UCSD-AML1 (cell line): ENCODE measurements at regions not wholly inside any gene's neighbourhood (a gene's known extent, or its start where the extent isn't known, plus 50 kb on each side); places are given as distances from the start of the nearest gene placed in this dataset.

Experiments used
- DNase-seq: peaks from one replicate; lab custom pipeline; 2025; ENCODE audit not compliant: unreplicated experiment; lab: John Stamatoyannopoulos, UW

DNA sequence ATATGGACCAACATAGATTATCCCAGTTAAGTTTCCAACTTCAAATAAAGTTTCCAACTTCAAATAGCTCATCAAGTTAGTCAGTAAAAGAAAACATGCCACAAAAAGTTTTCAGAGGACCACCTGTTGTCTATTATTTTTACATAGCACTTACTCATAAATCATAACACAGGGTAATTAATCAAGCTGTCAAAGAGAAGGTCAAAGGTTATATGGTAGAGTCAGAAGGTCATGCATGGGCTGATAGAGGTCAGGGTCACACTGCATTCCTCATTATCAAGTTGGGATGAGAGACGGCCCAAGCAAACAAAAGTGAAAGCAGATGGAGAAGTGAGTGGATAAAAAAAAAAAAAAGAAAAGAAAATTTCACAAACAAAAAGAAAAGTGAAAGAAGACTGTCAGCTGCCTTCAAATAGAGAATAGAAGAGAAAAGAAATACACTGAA, 145.5 kb upstream of the POU5F2 start:
- no peak for DNase-seq

DNA sequence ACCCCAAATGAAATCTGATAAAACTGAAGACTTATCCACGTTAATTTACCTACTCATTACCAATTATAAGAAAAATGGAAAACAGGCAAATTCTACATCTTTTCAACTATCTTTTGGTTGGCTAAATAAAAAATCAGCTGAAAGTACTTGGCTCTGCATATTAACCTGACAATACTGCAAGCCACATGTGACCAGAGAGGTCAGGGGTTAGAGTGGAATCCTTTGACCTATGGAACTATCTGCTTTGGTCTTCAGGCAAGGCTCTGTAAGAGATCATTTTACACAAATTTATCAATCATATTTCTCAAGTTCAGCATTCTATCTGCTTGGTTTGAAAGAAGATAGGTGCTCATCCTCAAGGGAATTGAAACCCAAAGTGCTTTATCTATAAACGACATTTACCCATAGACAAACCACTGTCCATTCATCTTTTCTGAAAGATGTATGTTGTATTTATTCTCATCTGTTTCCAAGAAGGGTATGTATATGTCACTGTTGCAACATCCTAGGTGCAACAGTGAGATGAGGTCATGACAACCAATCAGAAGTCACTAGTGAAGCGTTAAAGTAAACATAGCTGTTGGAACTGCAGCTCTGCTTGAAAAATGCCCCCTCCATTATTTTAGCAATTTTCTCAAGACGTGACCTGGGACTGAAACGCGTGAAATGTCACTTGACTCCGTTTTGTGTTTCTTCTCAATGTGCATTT, 144.9 kb upstream of the POU5F2 start:
- DNase-seq, result no peak

DNA sequence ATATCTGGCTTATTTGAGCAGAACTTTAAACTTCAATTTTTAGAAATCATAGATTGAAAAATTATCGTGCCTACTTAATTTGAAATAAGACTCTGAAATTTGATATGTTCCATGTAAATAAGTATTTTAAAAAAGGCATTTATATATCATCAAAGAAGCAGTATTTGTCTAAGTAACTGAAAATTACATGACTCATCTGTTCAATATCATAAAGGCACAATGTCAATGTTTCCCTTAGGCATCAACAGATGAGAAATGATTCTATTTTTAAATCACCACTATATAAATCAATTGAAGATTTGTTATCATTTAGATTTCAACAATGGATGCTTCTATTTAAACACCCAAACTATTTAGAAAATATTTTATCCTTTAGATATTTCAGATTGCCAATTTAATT, 142.9 kb upstream of the POU5F2 start:
- DNase-seq, result no peak

DNA sequence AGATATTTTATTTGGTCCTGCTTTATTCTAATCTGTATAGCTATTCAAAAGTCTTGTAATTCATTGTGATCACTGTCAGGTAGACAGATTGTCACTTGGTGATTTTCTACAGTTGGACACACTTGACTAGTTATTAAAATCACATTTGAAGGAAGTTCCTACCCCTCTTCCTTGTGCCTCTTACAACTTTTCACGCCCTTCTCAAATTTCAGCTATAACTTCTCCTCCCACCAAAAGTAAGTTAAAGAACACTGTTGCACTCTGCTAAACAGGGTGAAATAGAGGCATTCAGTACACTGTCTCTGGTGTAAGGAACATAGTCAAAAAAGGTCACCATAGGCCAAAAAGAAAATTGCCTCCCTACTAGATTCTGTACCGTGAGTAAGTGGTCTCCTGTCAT, 142.1 kb upstream of the POU5F2 start:
- DNase-seq, result no peak

DNA sequence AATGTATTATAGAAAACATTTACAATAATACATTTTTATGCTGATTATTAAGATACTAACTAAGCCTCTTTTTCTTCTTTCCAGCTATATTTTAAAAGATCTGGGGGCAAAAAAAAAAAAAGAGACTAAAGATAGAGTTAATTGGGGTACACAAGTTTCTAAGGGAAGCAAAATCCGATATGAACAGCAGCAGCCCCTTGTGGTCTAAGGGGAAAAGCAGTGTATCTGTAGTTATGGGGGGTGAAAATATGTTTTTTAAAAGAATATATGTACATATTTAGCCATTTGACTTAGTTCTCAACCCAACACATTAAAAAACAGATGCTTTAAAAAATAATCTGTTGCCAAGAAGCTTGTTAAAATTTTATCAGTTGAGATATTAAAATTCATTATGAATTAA, 134.3 kb upstream of the POU5F2 start:
- no peak for DNase-seq

DNA sequence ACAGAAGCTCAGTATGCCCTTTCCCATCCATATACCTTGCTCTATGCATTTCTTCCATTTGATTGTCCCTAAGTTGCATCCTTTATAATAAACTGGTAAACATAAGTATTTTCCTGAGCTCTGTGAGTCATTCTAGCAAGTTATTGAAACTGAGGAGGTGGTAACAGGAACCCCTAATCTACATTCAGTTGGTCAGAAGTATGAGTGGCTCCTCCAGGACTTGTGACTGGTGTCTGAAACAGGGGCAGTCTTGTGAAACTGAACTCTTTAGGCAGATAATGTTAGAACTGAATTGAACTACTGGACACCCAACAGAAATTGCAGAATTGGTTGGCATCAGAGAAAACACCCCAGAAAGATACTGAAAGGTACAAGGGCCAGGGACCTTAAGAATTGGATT, 133.1 kb upstream of the POU5F2 start:
- no peak for DNase-seq

DNA sequence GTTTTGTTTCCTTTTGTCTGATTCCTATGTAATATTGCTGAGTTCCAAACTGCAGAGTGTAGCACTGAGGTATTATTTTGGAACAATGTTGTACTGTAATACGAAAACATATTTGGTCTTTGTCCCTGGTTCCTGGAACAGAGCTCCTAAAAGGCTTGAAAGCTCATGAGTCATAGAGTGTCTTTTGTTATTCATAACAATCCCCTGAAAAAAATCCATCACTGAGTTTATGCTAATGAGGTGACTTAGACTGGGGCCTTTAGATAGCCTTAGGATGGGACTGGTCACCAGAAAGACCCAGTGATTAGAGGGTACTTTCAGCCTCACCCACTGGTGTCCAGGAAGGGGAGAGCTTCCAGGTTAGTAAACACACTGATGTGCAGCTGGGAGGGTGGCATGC, 132.7 kb upstream of the POU5F2 start:
- DNase-seq, result no peak

DNA sequence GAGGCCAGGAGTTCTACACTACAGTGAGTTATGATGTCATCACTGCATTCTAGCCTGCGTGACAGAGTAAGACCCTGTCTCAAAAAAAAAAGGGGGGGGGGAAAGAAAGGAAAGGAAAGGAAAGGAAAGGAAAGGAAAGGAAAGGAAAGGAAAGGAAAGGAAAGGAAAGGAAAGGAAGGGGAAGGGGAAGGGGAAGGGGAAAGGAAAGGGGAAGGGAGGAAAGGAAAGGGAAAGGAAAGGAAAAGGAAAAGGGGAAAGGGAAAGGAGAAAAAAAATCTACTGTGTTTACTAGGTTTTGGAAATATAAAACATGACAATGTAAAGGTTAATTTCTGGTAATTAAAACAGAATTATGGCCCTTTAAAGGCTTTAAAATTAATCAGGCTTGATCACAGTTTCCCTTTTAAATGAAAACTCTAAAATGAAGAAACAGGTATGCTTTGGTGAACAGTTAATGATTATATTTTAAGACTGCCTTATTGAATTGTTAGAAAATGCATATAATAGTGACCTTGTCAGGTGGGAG, 131.9 kb upstream of the POU5F2 start:
- no peak for DNase-seq

DNA sequence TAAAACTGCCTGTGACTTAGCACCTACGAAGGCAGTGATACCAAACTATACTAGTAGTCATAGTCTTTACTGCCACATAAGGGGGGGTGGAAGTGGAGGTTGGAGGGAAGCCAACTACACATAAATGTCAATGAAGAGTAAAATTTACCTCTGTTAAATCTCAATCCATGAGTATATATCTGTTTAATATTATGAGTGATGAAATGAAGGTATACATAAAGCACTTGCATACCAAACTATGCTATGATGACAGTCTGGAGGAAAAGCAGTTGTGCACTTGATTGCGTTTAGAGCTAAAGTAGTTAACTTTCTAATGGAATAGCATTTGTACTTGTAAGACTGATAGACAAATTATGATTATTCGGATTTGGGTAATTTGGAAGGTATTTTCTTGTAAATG, 129.2 kb upstream of the POU5F2 start:
- DNase-seq, result no peak

DNA sequence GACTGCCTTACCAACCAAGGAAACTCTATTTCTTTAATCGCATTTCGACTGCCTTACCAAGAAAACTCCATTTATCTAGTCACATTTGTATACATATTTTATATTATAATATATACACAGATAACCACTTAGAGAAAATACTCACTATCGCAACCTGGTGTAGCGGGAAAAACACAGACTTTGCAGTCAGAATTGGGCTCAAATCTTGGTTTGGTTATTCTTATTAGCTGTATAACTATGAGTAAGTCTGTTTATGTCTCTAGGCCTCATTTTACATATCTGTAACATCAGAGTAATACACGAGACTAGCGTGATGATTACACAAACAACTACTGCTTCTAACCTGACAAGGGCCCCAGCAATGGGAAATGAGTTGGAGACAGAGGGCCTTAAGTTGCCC, 127.5 kb upstream of the POU5F2 start:
- no peak for DNase-seq

DNA sequence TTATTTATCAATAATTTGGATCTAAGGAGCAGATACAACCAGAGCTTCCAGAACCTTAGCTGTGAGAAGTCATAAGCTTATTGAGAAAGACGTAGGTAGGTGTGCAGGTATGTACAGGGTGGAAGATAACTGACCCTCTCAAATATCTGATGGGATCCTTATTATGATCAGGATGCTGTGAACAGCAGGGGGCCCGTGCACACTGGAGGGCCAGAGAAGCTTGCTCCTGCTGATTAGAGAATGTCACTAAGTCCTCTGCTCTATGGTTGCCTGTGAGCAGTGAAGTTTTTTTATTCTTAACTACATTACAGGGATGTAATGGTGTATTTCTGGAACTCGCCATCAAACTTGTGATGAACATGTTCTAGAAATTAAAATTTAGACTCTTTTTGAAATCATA, 108.9 kb upstream of the POU5F2 start:
- no peak for DNase-seq

DNA sequence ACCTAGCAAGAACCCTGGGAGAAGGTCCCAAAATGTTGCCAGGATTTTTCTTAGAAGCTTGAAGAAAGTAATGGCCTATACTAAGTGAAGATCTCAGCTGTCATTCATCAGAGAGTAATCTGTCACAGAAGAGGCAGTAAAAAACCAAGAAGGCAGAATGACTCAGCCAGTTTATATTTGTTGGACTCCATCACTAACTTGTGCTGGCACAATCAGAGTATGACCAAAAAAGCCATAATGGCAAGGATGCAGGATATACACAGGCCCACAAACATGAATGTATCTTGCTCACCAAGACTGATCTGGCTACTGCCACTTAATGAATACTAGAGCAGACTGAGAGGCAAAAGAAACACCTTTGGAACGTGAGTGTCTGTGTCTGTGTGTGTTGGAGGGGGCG, 104.0 kb upstream of the POU5F2 start:
- no peak for DNase-seq

DNA sequence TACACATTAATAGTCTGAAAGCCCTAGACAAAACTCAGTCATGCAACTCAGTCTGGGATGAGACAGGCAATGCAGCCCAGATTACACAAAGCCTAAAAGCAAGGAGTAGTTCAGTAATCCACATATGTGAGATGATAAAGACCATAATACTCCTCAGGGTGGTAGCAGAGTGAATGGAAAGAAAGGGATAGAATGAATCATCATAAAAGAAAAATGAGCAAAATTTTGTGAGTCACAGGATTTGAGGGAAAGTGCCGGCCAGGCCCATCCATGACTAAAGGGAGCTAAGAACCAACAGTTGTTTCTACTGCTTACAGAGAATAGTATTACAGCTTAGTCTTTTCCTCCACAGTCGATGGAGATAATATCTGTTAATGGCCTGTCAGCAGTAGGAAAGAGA, 90.0 kb upstream of the POU5F2 start:
- DNase-seq, result no peak

DNA sequence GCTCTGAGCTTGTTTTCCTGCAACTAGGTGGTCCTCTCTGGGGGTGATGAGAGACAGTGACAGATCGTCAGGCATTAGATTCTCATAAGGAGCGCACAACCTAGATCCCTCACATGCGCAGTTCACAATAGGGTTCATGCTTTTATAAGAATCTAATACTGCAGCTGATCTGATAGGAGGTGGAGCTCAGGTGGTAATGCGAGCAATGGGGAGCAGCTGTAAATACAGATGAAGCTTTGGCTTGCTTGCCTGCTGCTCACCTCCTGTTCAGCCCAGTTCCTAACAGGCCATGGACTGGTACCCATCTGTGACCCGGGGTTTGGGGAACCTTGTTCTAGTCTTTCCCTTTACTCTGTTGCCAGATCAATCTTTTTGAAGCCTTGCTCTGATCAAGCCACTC, 89.5 kb upstream of the POU5F2 start:
- DNase-seq, result no peak

DNA sequence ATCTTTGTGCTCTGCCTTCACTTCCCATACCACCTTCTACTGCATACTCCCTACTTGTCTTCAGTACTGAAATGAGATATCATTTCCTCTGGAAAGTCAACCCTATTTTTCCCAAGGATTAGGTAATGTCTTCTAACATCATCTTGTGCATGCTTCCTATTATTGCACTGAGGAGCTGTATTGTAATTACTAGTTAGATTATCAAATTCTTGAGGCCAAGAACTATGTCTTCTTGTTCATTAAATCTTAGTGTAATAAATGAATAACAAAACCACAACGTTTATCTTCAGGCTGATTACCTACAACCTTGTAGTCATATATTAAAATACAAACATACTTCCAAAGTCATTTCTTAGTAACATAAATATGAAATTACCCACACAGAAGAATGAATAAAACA, 87.9 kb upstream of the POU5F2 start:
- DNase-seq, result no peak

DNA sequence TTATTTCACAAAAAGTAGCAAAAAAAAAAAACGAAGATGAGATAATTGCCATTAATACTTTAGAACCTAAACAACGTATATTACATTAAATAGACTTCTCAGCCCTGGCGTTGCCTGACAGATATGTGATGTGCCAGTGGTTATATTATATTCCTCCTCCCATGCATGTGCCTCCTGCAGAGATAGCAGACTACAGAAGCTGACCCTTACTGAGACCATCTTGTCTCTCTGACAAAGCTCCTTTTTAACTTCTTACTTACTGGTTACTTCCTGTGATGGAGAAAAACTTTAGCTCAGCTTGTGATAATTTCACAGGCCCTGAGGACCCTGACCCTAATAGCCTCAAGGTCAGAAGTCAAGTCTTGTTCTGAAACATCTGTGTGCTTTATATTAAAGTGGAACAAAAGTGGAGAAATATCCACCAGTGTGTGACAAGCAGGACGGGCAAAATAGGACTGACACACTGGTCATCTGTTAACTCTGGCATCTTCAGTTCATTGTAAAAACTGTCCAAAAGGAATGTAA, 80.6 kb upstream of the POU5F2 start:
- no peak for DNase-seq

DNA sequence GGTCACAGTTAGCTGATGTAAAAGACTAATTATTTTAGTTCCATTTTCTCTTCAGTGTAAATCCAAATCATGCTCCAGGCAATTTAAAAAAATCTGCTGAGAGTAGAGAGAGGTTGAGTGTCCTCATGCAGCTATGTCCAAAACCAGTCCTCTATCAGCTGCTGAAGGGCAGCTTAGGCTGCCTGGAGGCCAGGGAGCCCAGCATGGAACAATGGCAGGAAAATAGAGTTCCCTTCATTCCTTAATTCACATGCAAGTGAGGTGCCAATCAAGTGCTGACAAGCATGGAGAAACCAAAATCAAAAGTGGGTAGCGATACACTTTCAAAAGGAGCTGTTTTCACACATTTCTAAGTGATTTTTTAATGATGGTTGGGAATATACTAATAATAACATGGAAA, 78.3 kb upstream of the POU5F2 start:
- DNase-seq, result no peak

DNA sequence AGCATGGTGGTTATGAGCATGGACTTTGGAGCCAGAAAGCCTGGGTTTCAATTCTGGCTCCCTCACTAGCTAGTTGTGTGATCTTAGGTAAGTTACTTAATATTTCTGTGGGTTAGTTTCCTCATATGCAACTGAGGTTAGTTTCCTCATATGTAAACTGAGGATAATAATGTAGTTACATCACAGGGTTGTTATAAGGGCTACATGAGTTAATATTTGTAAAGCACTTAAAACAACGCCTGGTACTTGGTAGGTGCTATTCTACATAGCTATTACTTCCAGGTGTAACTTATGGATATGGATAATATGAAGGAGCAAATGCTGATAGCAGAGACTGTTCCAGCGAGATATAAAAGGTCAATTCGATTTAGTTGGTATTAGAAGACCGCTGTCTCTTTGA, 69.4 kb upstream of the POU5F2 start:
- no peak for DNase-seq

DNA sequence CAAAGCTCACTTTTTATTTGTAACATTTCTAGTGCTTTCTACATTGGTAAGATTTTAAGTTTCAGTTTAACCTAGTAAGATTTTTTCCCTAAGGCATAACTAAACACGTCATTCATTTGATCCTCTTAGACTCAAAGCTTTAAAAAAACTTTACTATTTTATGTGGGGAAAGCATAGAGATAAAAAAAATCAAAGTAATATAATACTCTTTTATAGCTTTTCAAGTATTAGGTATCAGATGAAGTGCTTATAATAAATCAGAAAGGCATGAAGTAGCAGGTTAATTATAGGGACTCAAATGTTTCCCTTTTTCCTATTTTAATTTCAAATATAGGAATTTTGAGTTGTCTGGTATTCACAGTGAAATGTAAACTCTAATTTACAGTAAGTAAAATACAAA, 68.0 kb upstream of the POU5F2 start:
- no peak for DNase-seq

DNA sequence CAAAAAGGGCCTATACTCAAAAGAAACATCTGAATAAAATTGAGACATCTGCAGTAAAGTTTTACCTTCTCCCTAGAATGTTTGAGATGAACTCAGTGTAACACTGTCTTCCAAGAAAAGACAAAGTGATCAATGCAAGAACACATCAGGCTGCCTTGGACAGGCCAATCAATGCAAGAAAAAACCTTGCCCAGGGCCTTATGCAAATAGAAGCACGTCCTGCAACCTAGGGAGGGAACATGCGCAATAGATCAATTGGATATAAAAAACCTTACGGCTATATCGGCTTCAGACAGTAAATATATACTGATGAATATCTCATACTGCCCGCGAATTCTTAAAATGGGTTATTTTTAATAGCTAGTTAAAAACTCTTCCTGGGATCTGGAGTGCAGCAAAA, 66.4 kb upstream of the POU5F2 start:
- DNase-seq, result no peak

DNA sequence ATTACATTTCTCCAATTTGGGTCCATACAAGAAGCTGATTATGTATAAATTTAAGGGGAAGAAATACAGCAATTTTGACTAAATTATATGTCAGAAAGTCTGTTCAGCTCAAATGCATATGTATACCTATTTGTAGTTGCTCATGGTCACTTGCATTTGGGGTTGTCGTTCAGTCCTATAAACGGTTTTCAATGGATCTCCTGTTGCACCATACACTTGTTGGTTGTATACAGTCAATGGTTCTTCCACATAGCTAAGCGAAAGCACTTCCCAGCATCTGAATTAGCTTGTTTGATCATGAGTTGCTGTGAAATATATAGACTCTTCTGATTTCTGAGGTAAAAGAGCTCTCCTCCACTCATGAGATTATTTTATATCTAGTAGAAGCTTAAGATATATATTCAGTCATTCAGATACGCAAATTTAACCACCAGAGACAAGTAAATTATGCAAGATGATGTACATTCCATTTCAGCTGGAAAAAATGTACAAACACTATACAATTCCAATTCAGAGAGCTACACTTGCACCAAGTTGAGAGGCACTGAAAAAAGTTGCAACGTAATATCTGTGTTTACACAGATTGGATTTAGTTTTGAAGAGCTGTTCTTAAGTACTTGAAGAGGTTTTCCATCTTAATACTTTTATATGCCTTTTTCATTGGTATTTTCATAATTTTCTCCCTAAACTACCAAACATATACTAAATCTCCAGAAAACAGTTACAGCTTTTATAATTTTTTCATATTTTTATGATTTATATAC, 64.4 kb upstream of the POU5F2 start:
- DNase-seq, result no peak
